HPDE6-E6E7 (cell line): ENCODE measurements at regions not wholly inside any gene's neighbourhood (a gene's known extent, or its start where the extent isn't known, plus 50 kb on each side); places are given as distances from the start of the nearest gene placed in this dataset.
"Not testable (repeated sequence)": the region's sequence is repeated elsewhere in the genome, so short reads cannot be mapped to it uniquely, and the experiment has no call there.

Source experiments
- DNase-seq: peaks from one replicate; pipeline ENCODE4 v3.0.0; 2011; ENCODE audit warnings: missing footprints; ENCODE audit errors: extremely low spot score

DNA sequence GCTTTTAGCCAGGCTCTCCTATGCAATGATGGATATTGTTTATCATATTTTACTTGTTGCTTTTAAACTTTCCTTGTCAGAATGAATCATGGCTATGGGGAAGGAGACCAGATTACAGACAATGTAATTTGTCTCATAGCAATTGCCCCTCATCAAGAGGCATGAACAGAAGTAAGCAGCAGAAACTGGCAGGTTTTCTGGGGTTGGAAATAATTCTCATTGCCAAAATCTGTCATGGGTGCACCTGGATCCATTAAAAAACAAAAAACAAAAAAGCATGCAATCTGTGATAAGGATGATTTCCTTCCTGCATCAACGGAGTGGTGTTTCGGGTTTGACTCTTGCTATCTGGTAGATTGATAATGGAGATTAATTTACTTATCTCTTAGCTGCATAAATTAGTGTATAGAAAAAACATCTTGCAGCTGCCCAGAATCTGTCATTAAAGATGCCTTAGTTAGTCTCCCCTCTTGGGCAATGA is 419.6 kb downstream of the SOX11 start:
- DNase-seq, result no peak

- DNase-seq, result no peak
Measured at GRCh38 chr2:6113786-6114185, 421.6 kb downstream of the SOX11 start.

GRCh38 chr2:6127718-6128117 is 435.5 kb downstream of the SOX11 start:
- no peak for DNase-seq

DNA sequence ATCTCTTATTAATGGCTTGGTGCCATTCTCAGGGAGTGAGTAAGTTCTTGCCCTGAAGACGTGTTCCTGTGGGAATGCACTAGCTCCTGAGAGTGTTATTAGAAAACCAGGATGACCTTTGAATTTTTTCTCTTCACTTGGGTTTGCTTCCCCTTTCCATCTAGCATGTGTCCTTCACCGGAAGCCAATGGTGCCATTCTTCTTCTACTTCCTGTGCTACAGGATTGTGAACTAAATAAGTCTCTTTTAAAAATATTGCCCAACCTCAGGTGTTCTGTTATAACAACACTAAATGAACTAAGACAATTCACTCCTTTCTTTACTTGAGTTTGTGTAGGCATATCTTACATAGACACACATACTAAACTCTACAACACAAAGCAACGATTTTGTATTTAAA is 447.0 kb downstream of the SOX11 start:
- DNase-seq, result no peak

DNA sequence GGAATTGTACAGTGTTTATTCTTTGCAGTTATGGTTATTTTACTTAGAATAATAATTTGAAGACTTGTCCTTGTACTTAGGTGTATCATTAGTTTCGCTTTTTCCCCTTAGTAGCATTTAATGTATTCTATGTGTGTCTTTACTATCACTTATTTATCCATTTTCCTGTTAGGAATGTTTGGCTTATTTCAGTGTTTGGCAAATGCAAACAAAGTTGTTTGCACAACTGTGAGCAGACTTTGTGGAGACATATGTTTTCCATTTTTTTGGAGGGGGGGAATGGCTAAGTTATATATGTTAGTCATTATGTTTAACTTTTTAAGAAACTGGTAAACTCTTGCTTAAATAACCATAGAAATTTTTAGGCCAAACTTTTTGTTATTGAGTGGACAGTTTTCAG is 447.7 kb downstream of the SOX11 start:
- no peak for DNase-seq

GRCh38 chr2:6140509-6140908 is 448.3 kb downstream of the SOX11 start:
- DNase-seq, result no peak

GRCh38 chr2:6143812-6144211 is 451.6 kb downstream of the SOX11 start:
- DNase-seq, result no peak

DNA sequence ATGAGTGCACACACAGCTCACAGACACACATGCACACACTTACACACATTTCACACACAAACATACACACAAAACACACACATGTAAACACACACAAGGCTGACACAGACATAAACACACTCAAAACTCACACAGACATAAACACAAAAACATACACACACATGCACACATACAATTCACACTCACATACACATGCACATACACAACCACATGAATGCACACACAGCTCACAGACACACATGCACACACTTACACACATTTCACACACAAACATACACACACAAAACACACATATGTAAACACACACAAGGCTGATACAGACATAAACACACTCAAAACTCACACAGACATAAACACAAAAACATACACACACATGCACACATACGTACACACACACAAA is 455.0 kb downstream of the SOX11 start:
- not testable (repeated sequence) for DNase-seq

GRCh38 chr2:6148882-6149281 is 456.7 kb downstream of the SOX11 start:
- no peak for DNase-seq

- DNase-seq, result no peak
Measured at GRCh38 chr2:6159606-6160005, 467.4 kb downstream of the SOX11 start.

DNA sequence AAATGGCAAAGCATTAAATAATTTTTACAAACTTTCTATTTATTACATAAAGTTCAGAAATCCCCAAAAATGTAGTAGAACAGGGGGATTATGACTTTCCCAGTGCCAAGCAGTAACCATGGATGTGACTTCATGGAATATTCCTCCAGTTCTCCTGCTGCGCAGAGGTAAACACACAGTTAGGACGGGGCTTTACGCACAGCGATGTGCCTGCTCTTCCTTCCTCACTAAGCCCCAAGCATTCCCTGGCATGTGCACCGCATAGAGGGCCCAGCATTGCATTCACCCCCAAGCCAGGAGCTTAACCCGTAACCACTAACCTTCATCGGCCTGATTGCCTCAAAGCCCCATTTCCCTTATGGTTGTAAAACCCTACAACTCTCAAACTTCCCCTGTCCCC is 471.7 kb downstream of the SOX11 start:
- DNase-seq, result no peak

- DNase-seq, result no peak
Measured at GRCh38 chr2:6164986-6165747, 473.0 kb downstream of the SOX11 start.

GRCh38 chr2:6167592-6168138 is 475.5 kb downstream of the SOX11 start:
- DNase-seq, result no peak

DNA sequence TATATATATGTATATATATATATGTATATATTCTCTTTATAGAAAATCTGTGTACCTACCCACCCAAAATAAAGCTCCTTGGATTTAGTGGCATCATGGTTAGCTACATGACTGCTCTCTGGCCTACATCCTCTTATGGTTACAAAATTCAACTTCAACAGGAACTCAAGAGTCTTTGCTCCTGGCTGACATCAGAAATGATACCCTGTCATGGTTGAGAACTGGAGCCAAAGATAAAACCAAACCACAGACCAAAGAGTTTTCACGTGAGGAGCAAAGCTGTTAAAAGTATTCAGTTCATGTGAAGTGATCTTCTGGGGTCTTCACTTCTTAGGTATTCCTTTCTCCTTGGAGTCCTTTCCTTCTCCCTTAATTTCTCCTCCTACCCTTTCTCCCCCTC is 476.3 kb downstream of the SOX11 start:
- no peak for DNase-seq

DNA sequence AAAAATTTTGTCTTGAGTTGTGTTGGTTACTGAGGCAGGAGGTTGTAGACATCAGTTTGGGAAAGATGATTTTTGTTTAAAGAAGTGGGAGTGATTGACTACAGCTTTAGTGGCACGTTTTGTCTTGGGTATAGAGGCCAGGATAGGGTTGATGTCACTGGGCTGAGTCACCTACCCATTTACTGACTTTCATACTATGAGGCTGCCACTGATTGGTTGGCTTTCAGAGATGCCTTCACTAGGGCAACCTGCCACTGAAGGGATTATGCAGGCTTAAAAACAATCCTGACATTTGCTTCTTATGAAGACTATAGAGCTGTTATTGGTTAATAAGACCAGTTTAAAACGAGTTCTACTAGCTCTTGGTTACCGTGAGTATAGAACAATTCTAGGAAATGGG is 479.1 kb downstream of the SOX11 start:
- no peak for DNase-seq

DNA sequence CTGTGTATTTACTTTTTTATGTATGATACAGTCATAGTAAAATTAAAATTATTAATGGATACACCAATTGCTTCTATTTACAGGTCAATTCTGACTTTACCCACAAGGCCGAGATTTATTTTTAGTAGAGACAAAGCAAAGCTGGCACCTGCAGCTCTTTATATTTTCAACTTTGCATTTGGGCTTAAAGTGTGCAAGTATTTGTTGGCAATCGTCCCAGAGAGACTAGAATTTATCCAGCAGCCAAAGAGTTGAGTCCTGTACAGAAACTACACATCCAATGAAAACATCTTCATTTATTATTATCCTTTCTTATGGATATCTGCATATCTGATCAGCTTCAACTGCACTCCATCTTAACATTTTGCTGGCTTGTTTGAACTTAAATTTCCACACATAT is 485.6 kb downstream of the SOX11 start:
- no peak for DNase-seq

DNA sequence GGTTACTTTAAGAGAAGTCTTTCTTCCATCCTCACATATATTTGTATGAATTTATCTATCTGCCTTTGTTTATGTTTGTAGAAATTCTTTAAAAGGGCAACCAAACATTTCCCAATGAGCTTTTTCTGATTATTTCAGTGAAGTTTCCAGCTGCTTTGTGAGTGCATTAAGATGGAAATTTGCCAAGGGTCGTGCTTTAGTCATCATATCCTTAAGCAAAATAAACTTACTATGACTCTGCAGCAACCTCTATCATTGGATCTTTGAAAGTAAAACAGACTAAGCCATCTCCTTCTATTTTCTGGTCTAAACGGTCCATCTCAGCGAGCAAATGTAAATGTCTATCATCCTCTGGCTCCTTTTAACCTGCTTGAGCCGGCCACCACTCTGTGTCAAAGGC is 489.3 kb downstream of the SOX11 start:
- no peak for DNase-seq

DNA sequence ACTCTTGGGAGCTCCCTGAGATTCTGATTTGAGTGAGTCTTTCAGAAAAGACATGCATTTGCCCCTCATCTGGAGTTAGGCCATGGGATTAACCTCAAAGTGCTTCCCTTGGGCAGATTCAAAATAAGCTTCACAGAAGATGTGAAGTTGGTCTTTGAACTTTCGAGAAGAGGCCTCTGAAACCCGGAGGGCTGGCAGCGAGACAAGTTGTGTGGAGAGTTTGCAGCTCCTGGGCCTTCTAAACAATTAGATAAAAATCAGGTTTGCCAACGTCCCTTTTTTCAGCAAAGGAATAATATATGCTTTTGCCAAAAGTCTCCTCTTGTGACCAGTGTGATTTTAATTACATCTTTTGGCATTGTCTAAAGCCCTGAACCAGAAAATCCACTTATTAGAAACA is 489.7 kb downstream of the SOX11 start:
- DNase-seq, result no peak

GRCh38 chr2:6183226-6183625 is 491.0 kb downstream of the SOX11 start:
- DNase-seq, result no peak

- DNase-seq, result no peak
Measured at GRCh38 chr2:6184532-6185292, 492.5 kb downstream of the SOX11 start.

- no peak for DNase-seq
Measured at GRCh38 chr2:6186332-6187151, 494.4 kb downstream of the SOX11 start.

GRCh38 chr2:6196449-6196848 is 504.3 kb downstream of the SOX11 start:
- DNase-seq, result no peak
